GM19043 (cell line): ENCODE measurements at regions not wholly inside any gene's neighbourhood (a gene's known extent, or its start where the extent isn't known, plus 50 kb on each side); places are given as distances from the start of the nearest gene placed in this dataset.

Experiments
- ATAC-seq: cut with Tn5 transposase; IDR thresholded peaks from one replicate; pipeline ENCODE4 v1.9.1; 2021; ENCODE audit warnings: low read depth; ENCODE audit not compliant: unreplicated experiment

GRCh38 chr10:108817135-108817534 lies 1106.2 kb downstream of the XPNPEP1 start:
- no peak for ATAC-seq

DNA sequence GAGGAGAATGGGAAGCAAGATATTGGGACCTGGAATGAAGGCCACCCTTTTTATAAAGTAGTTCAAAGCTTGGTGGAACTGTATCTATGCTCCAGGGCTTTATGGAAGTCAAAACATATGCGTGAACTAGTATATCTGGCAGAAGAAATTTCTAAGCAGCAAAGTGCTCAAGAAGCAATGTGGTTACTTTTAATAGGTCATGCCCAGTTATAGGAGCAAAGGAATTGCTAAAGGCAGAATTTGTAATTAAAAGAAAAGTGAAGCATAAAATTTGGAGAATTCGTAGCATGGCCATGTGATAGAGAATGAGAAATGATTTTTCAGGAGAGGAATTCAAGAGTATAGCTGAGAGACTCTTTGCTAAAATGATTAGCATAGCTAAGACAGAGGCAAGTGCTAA lies 1110.4 kb downstream of the XPNPEP1 start:
- no peak for ATAC-seq

DNA sequence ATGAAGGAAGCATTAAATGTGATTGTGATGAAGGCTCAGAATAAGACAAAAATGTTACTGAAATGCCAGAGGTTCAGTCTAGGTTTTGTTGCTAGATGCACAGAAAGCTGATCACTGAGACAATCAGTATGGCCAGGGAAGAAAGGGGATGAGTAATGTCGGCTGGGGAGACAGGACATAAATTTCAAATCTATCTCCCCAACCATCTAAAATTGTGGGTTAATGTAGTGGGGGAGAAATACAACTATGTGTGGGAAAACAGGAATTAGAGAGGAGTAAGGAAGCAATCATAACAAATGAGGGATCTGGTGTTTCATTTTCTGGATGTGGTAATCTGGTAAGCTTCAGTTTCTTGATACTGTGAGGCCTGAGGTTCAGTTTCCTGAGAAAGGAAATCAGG lies 1111.0 kb downstream of the XPNPEP1 start:
- ATAC-seq = no peak

GRCh38 chr10:108808228-108808627 lies 1115.1 kb downstream of the XPNPEP1 start:
- no peak for ATAC-seq

GRCh38 chr10:108801775-108802517 lies 1121.4 kb downstream of the XPNPEP1 start:
- ATAC-seq = no peak

GRCh38 chr10:108801220-108801619 lies 1122.1 kb downstream of the XPNPEP1 start:
- ATAC-seq = no peak

GRCh38 chr10:108797573-108797972 lies 1125.7 kb downstream of the XPNPEP1 start:
- no peak for ATAC-seq

- ATAC-seq = no peak
Observed at GRCh38 chr10:108791794-108792474, 1131.4 kb downstream of the XPNPEP1 start.

DNA sequence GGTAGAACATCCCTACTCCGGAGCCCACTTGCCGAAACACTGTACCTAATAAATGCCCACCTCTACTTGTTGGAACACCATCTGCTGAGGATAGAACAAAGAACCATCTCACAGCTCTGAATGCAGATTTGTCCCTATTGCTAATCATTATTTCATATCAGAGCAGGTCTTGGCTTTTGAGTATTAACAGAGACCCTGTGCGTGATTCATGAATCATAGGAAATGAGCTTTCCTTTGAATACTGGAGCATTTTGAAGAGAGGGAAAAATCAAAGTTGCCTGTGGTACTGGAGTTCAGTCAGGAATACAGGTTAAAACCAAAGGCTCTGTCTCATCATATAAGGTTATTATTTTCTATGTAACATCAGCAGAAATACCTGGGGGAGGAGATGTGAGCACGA lies 1132.3 kb downstream of the XPNPEP1 start:
- ATAC-seq = no peak

DNA sequence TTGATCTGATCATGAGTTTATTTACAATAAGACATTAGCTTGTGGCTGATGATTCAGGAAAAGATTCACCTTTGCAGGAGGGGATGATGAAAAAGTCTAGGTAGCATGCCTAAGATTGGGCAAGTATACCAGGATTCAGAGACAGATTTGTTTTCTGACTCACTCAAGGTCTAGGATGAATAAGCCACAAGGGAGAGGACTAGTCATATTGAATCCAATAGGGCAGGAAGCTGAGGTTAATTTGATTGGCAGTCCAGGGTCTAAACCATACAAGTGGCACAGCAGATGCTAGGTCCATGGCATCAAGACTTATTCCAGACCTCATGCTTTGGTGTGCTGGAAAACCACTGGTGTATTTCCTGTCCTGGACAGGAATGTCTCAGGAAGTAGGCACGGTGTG lies 1133.4 kb downstream of the XPNPEP1 start:
- ATAC-seq = peak; percentile 70

GRCh38 chr10:108789336-108789735 lies 1134.0 kb downstream of the XPNPEP1 start:
- ATAC-seq = no peak

GRCh38 chr10:108788891-108789290 lies 1134.4 kb downstream of the XPNPEP1 start:
- ATAC-seq = no peak

DNA sequence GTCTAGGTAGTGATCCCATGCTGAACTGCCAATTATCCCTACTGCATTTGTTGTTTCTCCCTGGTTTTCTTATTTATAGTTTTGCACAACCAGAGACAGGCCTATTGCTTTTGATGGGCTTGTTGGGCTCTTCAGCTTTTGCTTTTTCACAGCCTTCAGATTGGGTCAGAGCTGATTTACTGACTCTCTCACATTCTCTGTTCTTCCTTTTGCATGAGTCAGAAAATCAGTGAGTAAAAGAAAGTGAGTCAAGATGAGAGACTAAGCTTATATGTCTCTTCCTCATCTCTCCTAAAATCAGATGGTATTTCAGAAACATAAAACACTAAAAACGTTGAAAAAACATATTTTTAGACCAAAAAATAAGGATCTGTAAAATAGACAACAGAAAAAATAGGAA lies 1135.4 kb downstream of the XPNPEP1 start:
- ATAC-seq = no peak

DNA sequence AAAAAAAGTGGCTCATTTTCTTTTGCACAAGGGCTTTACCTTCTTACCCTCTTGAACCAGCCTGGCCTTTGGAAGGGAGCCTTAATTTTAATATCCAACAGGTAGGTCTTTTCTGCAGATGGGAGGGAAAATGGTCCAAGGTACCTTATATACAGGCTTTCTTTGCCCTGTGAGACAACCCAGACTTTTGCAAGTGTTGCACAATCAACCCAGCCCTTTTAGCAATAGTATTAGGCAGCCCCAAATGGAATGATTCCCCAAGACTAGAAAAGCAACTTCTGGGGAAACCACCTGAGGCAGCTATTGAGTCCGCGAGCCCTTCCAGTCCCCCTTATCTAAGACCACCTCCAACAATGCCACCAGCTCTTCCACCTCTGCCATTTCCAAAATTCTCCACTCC lies 1138.3 kb downstream of the XPNPEP1 start:
- no peak for ATAC-seq

DNA sequence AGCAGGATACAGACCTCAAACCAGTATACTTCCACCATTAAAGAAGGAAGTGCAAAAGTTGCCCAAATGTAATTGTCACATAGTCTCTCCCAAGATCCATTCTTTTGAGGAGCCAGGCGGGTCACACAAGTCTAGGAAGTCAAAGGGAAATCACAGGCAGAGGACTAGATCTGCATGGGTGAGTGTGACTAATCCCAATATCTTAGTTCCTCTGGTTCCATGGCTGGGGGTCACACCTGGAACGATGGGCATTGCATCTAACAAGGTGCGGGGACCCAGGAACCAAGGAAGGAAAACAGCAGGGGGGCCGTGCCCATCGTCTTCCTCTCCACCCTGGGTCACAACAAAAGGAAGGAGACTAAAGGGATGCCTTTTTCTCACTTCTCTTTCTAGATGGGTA lies 1138.8 kb downstream of the XPNPEP1 start:
- no peak for ATAC-seq

DNA sequence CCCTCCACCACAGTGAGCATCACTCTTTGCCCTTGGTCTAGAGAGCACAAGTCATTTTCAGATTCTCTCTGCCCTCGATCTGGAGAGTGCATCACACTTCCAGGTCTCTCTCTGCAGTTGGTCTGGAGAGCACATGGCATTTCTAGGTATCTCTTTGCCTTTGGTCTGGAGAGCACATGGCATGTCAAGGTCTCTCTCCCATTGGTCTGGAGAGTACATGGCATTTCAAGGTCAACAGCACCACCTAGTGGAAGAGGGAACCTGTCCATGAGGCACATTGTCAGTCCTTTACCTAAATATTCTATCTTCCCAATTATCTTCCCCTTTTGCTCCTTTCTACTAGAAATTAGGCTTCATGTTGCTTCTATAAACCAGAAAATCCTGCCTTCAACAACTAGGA lies 1139.4 kb downstream of the XPNPEP1 start:
- ATAC-seq = no peak

DNA sequence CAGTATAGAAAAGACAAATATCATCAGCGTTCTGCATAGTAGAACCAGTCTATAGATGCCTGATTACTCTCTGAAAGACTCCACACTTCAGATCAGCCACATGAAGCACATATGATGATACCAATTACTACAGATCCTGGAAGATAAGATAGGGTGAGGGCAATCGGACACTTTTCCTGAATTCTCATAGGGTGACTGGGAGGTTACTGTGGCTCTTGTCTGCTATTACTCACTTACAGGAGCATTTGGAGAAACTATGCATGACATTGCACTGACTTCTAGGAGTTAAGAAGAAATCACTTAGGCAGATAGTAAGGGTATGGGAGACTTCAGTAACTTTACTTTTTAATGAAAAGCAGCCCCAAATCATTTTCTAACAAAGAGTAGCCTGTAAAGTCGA lies 1140.9 kb downstream of the XPNPEP1 start:
- ATAC-seq = no peak

DNA sequence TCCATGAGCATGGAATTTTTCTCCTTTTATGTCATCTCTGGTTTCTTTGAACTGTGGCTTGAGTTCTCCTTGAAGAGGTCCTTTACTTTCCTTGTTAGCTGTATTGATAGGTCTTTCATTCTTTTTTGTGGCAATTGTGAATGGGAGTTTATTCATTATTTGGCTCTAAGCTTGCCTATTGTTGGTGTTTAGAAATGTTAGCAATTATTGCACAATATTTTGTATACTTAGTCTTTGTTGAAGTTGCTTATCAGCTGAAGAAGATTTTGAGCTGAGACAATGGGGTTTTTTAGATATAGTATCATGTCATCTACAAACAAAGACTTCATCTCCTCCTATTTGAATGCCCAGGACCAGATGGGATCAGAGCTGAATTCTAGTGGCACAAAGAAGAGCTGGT lies 1143.8 kb downstream of the XPNPEP1 start:
- no peak for ATAC-seq

- no peak for ATAC-seq
Observed at GRCh38 chr10:108775911-108776475, 1147.3 kb downstream of the XPNPEP1 start.

DNA sequence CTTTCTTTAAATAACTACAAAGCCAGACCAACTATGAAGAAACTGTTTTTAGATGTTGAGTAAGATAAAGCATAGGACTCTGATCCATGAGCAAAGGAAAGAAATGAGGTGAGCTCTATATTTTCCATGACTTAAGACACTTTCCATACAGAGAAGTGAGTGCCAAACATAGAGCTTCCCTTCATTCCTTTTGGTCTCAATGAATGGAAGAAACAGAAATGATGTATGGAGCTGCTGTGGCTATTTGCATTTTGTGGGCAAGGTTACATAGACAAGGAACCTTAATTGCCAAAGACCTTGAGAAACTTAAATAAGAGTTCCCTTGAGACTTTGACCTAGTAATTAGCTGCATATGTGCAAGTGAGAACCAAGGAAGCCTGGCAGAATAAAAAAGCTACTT lies 1152.2 kb downstream of the XPNPEP1 start:
- ATAC-seq = no peak

- no peak for ATAC-seq
Observed at GRCh38 chr10:108765794-108766193, 1157.5 kb downstream of the XPNPEP1 start.

DNA sequence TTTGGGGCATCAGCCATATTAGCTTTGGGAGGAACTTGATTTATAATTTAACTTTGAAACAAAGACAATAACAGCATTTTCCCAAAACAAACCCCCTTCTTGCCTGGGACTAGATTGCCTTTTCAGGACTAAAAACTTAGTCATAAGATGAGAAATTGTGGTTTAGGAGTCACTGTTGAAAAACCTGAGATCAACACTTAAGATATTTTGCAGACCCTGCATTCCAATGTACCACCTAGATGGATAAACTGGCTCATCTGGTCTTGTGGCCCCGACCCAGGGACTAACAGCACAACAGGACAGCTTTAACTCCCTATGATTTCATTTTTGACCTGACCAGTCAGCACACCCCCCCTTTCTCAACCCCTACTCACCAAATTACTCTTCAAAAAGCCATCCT lies 1165.4 kb downstream of the XPNPEP1 start:
- ATAC-seq = no peak
